ENCODE measurements at regions not wholly inside any gene's neighbourhood (a gene's known extent, or its start where the extent isn't known, plus 50 kb on each side); places are given as distances from the start of the nearest gene placed in this dataset.
"Not testable (repeated sequence)": the region's sequence is repeated elsewhere in the genome, so short reads cannot be mapped to it uniquely, and the experiment has no call there.

GRCh38 chr13:58958097-58958496 lies 1205.6 kb downstream of the DIAPH3 start:
- TF ChIP-seq, protein P1, sequence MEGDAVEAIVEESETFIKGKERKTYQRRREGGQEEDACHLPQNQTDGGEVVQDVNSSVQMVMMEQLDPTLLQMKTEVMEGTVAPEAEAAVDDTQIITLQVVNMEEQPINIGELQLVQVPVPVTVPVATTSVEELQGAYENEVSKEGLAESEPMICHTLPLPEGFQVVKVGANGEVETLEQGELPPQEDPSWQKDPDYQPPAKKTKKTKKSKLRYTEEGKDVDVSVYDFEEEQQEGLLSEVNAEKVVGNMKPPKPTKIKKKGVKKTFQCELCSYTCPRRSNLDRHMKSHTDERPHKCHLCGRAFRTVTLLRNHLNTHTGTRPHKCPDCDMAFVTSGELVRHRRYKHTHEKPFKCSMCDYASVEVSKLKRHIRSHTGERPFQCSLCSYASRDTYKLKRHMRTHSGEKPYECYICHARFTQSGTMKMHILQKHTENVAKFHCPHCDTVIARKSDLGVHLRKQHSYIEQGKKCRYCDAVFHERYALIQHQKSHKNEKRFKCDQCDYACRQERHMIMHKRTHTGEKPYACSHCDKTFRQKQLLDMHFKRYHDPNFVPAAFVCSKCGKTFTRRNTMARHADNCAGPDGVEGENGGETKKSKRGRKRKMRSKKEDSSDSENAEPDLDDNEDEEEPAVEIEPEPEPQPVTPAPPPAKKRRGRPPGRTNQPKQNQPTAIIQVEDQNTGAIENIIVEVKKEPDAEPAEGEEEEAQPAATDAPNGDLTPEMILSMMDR (conservative IDR thresholded peaks at IDR 0.05; ENCODE audit: low read depth in 2 of 2): not testable (repeated sequence)
- not testable (repeated sequence) for TF ChIP-seq EZH2 (IDR thresholded peaks at IDR 0.05; ENCODE audit: low read depth, unreplicated experiment); POLR2AphosphoS5 (IDR thresholded peaks at IDR 0.05; ENCODE audit: low read depth); JUNB (IDR thresholded peaks at IDR 0.05; ENCODE audit: unreplicated experiment); EZH2phosphoT487 (IDR thresholded peaks at IDR 0.05; ENCODE audit: unreplicated experiment)
- TF ChIP-seq, protein P2, sequence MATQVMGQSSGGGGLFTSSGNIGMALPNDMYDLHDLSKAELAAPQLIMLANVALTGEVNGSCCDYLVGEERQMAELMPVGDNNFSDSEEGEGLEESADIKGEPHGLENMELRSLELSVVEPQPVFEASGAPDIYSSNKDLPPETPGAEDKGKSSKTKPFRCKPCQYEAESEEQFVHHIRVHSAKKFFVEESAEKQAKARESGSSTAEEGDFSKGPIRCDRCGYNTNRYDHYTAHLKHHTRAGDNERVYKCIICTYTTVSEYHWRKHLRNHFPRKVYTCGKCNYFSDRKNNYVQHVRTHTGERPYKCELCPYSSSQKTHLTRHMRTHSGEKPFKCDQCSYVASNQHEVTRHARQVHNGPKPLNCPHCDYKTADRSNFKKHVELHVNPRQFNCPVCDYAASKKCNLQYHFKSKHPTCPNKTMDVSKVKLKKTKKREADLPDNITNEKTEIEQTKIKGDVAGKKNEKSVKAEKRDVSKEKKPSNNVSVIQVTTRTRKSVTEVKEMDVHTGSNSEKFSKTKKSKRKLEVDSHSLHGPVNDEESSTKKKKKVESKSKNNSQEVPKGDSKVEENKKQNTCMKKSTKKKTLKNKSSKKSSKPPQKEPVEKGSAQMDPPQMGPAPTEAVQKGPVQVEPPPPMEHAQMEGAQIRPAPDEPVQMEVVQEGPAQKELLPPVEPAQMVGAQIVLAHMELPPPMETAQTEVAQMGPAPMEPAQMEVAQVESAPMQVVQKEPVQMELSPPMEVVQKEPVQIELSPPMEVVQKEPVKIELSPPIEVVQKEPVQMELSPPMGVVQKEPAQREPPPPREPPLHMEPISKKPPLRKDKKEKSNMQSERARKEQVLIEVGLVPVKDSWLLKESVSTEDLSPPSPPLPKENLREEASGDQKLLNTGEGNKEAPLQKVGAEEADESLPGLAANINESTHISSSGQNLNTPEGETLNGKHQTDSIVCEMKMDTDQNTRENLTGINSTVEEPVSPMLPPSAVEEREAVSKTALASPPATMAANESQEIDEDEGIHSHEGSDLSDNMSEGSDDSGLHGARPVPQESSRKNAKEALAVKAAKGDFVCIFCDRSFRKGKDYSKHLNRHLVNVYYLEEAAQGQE (IDR thresholded peaks at IDR 0.05; ENCODE audit: unreplicated experiment): not testable (repeated sequence)

Data from GM23338 (cell line).